ENCODE measurements at regions not wholly inside any gene's neighbourhood (a gene's known extent, or its start where the extent isn't known, plus 50 kb on each side); places are given as distances from the start of the nearest gene placed in this dataset.

DNA sequence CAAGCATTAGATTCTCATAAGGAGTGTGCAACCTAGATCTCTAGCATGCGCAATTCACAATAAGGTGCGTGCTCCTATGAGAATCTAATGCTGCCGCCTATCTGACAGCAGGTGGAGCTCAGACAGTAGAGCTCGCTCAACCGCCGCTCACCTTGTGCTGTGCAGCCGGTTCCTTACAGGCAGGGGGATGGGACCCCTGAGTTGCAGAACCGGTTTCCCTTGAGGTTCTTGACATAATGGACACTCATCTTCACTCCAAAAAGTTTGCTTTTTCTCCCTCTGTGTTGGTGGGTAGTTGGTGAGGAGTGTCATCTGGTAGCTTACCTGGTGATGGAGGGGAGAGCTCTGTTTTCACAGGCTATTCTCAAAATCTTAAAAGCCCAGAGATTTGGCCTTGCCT lies 324.0 kb upstream of the TBL1XR1 start (continued):
- TF ChIP-seq HDAC6 (IDR thresholded peaks at IDR 0.05; ENCODE audit: low read depth, low read length) (no peak), JUN (IDR thresholded peaks at IDR 0.05; ENCODE audit: low read depth, low read length) (no peak), SIN3A (conservative IDR thresholded peaks at IDR 0.05 in 1 of 2, IDR thresholded peaks at IDR 0.05 in 1 of 2; ENCODE audit: low read depth in 1 of 2, low read length in 2 of 2) (no peak), KDM5A (IDR thresholded peaks at IDR 0.05; ENCODE audit: low read length) (no peak), NRF1 (IDR thresholded peaks at IDR 0.05; ENCODE audit: low read depth, low read length) (no peak), CBX5 (IDR thresholded peaks at IDR 0.05; ENCODE audit: low read depth, low read length) (no peak), RNF2 (IDR thresholded peaks at IDR 0.05; ENCODE audit: borderline replicate concordance, low read depth, low read length, missing control alignments, poor library complexity, severe bottlenecking) (no peak), HDAC2 (IDR thresholded peaks at IDR 0.05; ENCODE audit: borderline replicate concordance in 1 of 2, low read depth in 2 of 2, low read length in 2 of 2) (no peak), TCF12 (IDR thresholded peaks at IDR 0.05; ENCODE audit: low read depth, low read length) (0 out of 2 replicates have a peak, but pooled peaks have one; percentile 41)
- TF ChIP-seq, protein P1, sequence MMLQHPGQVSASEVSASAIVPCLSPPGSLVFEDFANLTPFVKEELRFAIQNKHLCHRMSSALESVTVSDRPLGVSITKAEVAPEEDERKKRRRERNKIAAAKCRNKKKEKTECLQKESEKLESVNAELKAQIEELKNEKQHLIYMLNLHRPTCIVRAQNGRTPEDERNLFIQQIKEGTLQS (IDR thresholded peaks at IDR 0.05; ENCODE audit: insufficient read depth, low read depth, low read length): no peak
- TF ChIP-seq, protein P2, sequence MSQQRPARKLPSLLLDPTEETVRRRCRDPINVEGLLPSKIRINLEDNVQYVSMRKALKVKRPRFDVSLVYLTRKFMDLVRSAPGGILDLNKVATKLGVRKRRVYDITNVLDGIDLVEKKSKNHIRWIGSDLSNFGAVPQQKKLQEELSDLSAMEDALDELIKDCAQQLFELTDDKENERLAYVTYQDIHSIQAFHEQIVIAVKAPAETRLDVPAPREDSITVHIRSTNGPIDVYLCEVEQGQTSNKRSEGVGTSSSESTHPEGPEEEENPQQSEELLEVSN (IDR thresholded peaks at IDR 0.05): no peak
